GM12873 (cell line): ENCODE measurements at regions not wholly inside any gene's neighbourhood (a gene's known extent, or its start where the extent isn't known, plus 50 kb on each side); places are given as distances from the start of the nearest gene placed in this dataset.

Experiments used
- CTCF ChIP-seq: IDR thresholded peaks from 2 replicates; pipeline ENCODE4 v1.5.1; 2012; ENCODE audit warnings: low read depth, mild to moderate bottlenecking, moderate library complexity, low read length, control low read depth; ENCODE audit not compliant: insufficient read depth; ENCODE audit errors: missing control alignments

- TF ChIP-seq CTCF: no peak
Measured at GRCh38 chr5:90224342-90224741, 185.2 kb downstream of the CETN3 start.

- no peak for TF ChIP-seq CTCF
Measured at GRCh38 chr5:90223756-90224155, 185.8 kb downstream of the CETN3 start.

- no peak for TF ChIP-seq CTCF
Measured at GRCh38 chr5:90221951-90222350, 187.6 kb downstream of the CETN3 start.

- no peak for TF ChIP-seq CTCF
Measured at GRCh38 chr5:90220554-90220953, 189.0 kb downstream of the CETN3 start.

GRCh38 chr5:90214991-90215390 lies 194.6 kb downstream of the CETN3 start:
- TF ChIP-seq CTCF: no peak

- TF ChIP-seq CTCF: no peak
Measured at GRCh38 chr5:90201923-90202322, 207.6 kb downstream of the CETN3 start.

GRCh38 chr5:90193185-90193822 lies 216.3 kb downstream of the CETN3 start:
- TF ChIP-seq CTCF: no peak
